GM12865 (cell line): ENCODE measurements at regions not wholly inside any gene's neighbourhood (a gene's known extent, or its start where the extent isn't known, plus 50 kb on each side); places are given as distances from the start of the nearest gene placed in this dataset.
A peak's percentile ranks its signal among the peaks of the same experiment; 100 is the strongest.

Source experiments
- DNase-seq: peaks from one replicate; pipeline ENCODE4 v3.0.0; 2010; ENCODE audit warnings: low read depth
- H3K4me3 ChIP-seq: 2 replicates; pipeline ENCODE4 v1.5.1; 2011; ENCODE audit warnings: mild to moderate bottlenecking, low read depth, low read length, control low read depth
- TF ChIP-seq, protein P1 (sequence below): IDR thresholded peaks from 2 replicates; pipeline ENCODE4 v1.5.1; 2011; ENCODE audit warnings: low read length, control low read depth, low read depth, inconsistent platforms; ENCODE audit not compliant: insufficient read depth; ENCODE audit errors: missing control alignments

DNA sequence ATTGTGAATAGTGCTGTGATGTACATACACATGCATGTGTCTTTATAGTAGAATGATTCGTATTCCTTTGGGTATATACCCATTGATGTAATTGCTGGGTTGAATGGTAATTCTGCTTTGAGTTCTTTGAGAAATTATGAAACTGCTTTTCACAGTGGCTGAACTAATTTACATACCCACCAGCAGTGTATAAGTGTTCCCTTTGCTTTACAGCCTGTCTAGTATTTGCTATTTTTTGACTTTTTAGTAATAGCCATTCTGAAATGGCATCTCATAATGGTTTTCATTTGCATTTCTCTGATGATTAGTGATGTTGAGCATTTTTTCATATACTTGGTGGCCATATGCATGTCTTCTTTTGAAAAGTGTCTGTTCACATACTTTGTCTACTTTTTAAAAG lies 54.5 kb upstream of the FAM78B start:
- TF ChIP-seq, protein P1, sequence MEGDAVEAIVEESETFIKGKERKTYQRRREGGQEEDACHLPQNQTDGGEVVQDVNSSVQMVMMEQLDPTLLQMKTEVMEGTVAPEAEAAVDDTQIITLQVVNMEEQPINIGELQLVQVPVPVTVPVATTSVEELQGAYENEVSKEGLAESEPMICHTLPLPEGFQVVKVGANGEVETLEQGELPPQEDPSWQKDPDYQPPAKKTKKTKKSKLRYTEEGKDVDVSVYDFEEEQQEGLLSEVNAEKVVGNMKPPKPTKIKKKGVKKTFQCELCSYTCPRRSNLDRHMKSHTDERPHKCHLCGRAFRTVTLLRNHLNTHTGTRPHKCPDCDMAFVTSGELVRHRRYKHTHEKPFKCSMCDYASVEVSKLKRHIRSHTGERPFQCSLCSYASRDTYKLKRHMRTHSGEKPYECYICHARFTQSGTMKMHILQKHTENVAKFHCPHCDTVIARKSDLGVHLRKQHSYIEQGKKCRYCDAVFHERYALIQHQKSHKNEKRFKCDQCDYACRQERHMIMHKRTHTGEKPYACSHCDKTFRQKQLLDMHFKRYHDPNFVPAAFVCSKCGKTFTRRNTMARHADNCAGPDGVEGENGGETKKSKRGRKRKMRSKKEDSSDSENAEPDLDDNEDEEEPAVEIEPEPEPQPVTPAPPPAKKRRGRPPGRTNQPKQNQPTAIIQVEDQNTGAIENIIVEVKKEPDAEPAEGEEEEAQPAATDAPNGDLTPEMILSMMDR, result no peak
- DNase-seq, result peak; percentile 3
- no peak overlapping the region for H3K4me3 ChIP-seq

DNA sequence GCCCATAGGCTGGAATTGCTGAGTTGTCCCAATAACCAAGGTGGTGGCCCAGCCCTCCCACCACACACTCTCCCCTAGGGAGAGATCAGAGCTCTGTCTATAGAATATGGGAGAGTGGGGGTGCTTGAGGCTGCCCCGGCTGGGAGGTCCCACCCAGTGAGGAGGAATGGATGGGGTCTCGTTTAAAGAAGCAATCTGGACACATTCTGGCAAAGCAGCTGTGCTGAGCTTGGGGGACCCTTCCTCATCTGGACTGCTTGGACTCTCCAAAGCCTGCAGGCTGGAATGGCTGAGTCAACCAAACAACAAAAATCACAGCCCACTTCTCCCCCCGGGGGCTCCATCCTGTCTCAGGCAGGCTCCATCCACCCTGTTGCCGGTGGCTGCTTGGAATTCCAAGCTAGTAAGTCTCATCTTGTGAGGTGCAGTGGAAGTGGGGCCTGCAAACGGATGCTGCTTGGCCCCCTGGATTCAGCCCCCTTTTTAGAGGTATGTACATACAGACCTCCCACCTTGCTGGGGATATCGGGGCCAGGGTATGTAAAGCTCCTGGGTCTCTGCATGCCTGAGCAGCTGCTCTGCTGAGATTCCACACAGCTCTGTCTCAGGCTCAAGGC lies 67.1 kb upstream of the FAM78B start:
- TF ChIP-seq, protein P1, result no peak
- no peak overlapping the region for H3K4me3 ChIP-seq
- DNase-seq, result no peak

DNA sequence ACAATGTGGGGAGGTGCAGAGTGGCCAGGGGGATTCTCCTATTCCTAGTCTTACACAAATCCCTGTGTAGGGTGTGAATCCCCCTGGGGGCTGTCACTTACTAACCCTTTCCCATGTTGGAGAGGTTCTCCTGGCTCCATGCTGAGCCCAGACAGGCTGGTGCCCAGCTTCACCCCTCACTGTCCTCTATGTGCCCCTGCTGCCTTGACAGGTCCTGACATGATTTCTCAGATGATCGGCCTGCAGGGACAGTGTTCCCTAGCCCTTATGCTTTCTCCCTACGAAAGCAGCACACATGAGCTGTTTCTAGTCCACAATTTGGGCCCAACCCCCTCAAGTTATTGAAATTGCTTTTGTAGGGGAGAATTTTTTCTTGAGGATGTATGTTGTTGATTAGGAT lies 68.9 kb upstream of the FAM78B start:
- no peak overlapping the region for H3K4me3 ChIP-seq
- TF ChIP-seq, protein P1, result no peak
- no peak for DNase-seq

DNA sequence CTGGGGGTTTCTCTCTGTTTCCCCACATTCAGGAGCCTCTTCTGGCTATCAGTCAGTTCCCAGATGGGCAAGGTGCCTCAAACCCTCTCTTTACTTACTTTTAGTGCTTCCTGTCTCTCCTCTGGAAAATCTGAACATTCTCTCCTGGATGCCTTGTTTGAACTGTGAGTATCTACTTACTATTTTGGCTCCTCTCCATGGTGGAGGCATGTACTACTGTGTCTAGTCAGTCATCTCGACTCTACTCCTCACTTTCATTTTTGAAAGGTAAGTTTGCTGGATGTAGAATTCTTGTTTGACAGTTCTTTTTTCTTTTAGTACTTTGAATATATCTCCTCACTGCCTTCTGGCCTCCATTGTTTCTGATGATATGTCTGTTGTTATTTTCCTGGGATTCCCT lies 70.9 kb upstream of the FAM78B start:
- no peak overlapping the region for H3K4me3 ChIP-seq
- TF ChIP-seq, protein P1, result no peak
- no peak for DNase-seq

DNA sequence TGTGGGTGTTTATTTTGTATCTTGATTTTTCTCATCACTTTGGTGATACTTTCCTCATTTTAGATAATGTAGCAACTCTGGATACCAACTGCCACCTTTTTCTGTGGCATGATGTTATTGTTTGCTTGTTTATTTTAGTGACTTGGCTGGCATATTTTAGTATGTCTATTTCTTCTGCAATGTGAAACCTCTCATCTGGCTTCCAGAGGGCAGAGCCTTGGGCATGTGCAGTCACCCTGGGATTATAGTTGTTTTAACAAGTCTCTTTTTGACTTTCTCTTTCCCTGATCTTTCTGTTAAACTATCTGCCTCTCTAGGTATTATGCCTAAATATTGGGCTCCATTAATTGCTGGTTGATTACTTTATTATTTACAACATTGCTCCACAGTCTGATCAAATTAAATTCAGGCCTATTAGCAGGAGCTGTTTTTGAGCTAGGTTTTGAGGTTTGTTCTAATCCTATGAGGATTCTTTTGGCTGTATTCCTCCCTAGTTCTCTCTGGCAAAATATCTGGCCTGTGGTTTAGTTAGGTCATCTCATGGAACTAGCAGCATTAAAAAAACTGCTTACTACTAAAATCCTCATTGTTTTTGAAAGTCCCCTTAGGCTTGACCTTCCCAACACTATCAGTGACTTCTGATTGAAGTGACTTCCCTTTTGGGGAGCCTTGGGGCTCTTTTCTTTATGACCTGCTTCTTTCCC lies 86.4 kb upstream of the FAM78B start:
- TF ChIP-seq, protein P1, result no peak
- no peak for DNase-seq
- no peak overlapping the region for H3K4me3 ChIP-seq

DNA sequence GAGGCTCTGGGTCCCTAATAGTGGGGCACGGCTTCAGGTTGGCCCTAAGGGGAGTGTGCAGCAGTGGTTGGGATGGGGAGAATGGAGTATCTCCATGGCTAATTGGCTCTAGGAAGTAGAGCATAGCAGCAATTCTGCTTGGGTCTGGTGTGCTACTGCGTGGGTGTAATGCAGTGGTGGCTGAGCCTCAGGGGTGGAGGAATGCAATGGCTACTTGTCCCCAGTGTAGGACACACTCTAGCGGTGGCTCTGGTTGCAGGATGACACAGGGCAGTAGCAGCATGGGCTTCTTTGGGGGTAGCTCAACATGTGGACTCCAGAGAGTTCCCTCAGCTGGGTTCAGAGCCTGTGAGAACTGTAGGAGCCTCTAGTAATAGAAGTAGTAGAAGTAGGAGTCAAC lies 91.2 kb upstream of the FAM78B start:
- peak; percentile 58 for DNase-seq
- H3K4me3 ChIP-seq, result no peak overlapping the region
- TF ChIP-seq, protein P1, result peak; percentile 39
